HG02763 (cell line): ENCODE measurements at regions not wholly inside any gene's neighbourhood (a gene's known extent, or its start where the extent isn't known, plus 50 kb on each side); places are given as distances from the start of the nearest gene placed in this dataset.

Experiments used
- ATAC-seq: cut with Tn5 transposase; IDR thresholded peaks from one replicate; pipeline ENCODE4 v1.9.1; 2021; ENCODE audit warnings: mild to moderate bottlenecking, moderate library complexity; ENCODE audit not compliant: unreplicated experiment

- no peak for ATAC-seq
These were observed 296.5 kb upstream of the SLC35B3 start for GRCh38 chr6:8731874-8732273.

GRCh38 chr6:8710668-8711431, 275.5 kb upstream of the SLC35B3 start:
- ATAC-seq, result no peak

GRCh38 chr6:8707956-8708772, 272.8 kb upstream of the SLC35B3 start:
- ATAC-seq, result no peak

- no peak for ATAC-seq
These were observed 272.0 kb upstream of the SLC35B3 start for GRCh38 chr6:8707369-8707768.

- ATAC-seq, result no peak
These were observed 270.2 kb upstream of the SLC35B3 start for GRCh38 chr6:8705435-8706020.

- ATAC-seq, result no peak
These were observed 267.7 kb upstream of the SLC35B3 start for GRCh38 chr6:8703059-8703458.

GRCh38 chr6:8688821-8689220, 253.5 kb upstream of the SLC35B3 start:
- no peak for ATAC-seq

GRCh38 chr6:8686077-8686476, 250.7 kb upstream of the SLC35B3 start:
- ATAC-seq, result no peak

- ATAC-seq, result no peak
These were observed 247.9 kb upstream of the SLC35B3 start for GRCh38 chr6:8683204-8683603.

GRCh38 chr6:8679823-8680222, 244.5 kb upstream of the SLC35B3 start:
- ATAC-seq, result no peak

- no peak for ATAC-seq
These were observed 243.1 kb upstream of the SLC35B3 start for GRCh38 chr6:8678466-8678865.

- ATAC-seq, result no peak
These were observed 238.8 kb upstream of the SLC35B3 start for GRCh38 chr6:8674126-8674525.

- no peak for ATAC-seq
These were observed 237.5 kb upstream of the SLC35B3 start for GRCh38 chr6:8672882-8673281.

GRCh38 chr6:8670792-8671191, 235.4 kb upstream of the SLC35B3 start:
- no peak for ATAC-seq

- no peak for ATAC-seq
These were observed 229.4 kb upstream of the SLC35B3 start for GRCh38 chr6:8664700-8665099.

- no peak for ATAC-seq
These were observed 228.7 kb upstream of the SLC35B3 start for GRCh38 chr6:8664070-8664469.

GRCh38 chr6:8659404-8660189, 224.3 kb upstream of the SLC35B3 start:
- no peak for ATAC-seq

- ATAC-seq, result no peak
These were observed 223.1 kb upstream of the SLC35B3 start for GRCh38 chr6:8658416-8658815.

GRCh38 chr6:8657522-8657921, 222.2 kb upstream of the SLC35B3 start:
- ATAC-seq, result no peak

GRCh38 chr6:8655670-8656454, 220.5 kb upstream of the SLC35B3 start:
- no peak for ATAC-seq
